Neutrophil (primary cell): ENCODE measurements at regions not wholly inside any gene's neighbourhood (a gene's known extent, or its start where the extent isn't known, plus 50 kb on each side); places are given as distances from the start of the nearest gene placed in this dataset.
"Not testable (repeated sequence)": the region's sequence is repeated elsewhere in the genome, so short reads cannot be mapped to it uniquely, and the experiment has no call there.

Experiments used
- H3K27ac ChIP-seq: fragments of 200-600 bp; sonication (generic); 2 replicates; pipeline ENCODE4 v1.5.1; 2016; ENCODE audit warnings: mild to moderate bottlenecking, moderate library complexity
- H3K27me3 ChIP-seq: fragments of 200-600 bp; sonication (generic); 2 replicates; pipeline ENCODE4 v1.6.0; 2016; ENCODE audit warnings: mild to moderate bottlenecking
- H3K36me3 ChIP-seq: fragments of 200-600 bp; sonication (generic); 2 replicates; pipeline ENCODE4 v1.5.1; 2017
- H3K4me1 ChIP-seq, 2 experiments: fragments of 200-600 bp in 1 of 2; sonication (generic) in 1 of 2; 1 replicate in 1 of 2; 2 replicates in 1 of 2; pipeline versions ENCODE4 v1.5.1 to v1.6.1; 2013 to 2016; ENCODE audit warnings: low read depth in 1 of 2, low read length in 1 of 2, mild to moderate bottlenecking in 1 of 2, moderate library complexity in 1 of 2; ENCODE audit not compliant: control insufficient read depth in 1 of 2, insufficient read depth in 1 of 2
- H3K4me3 ChIP-seq, 2 experiments: fragments of 200-600 bp in 1 of 2; sonication (generic) in 1 of 2; 1 replicate in 1 of 2; 2 replicates in 1 of 2; pipeline ENCODE4 v1.5.1; 2013 to 2016; ENCODE audit warnings: low read depth in 1 of 2, low read length in 1 of 2, mild to moderate bottlenecking in 1 of 2, moderate library complexity in 1 of 2
- H3K9me3 ChIP-seq: fragments of 200-600 bp; sonication (generic); 2 replicates; pipeline ENCODE4 v1.5.1; 2016
- CTCF ChIP-seq: fragments of 200-600 bp; sonication (generic); IDR thresholded peaks from 2 replicates; pipeline ENCODE4 v1.5.1; 2016; ENCODE audit warnings: antibody characterized with exemption

- no peak for TF ChIP-seq CTCF
- H3K36me3 ChIP-seq: no peaks in the 10 kb centered on the region
- H3K9me3 ChIP-seq: no peaks in the 10 kb centered on the region
- no peak overlapping the region for H3K27ac ChIP-seq
- H3K4me3 ChIP-seq: no peak overlapping the region
- no peaks in the 10 kb centered on the region for H3K4me1 ChIP-seq
- no peaks in the 10 kb centered on the region for H3K27me3 ChIP-seq
Measured at GRCh38 chr15:20376872-20377271, 164.7 kb downstream of the GOLGA6L6 start.

GRCh38 chr15:20372416-20372815, 169.2 kb downstream of the GOLGA6L6 start:
- H3K9me3 ChIP-seq, H3K27ac ChIP-seq, H3K27me3 ChIP-seq, H3K36me3 ChIP-seq, H3K4me3 ChIP-seq, H3K4me1 ChIP-seq: not testable (repeated sequence)

GRCh38 chr15:20369500-20369899, 172.1 kb downstream of the GOLGA6L6 start:
- no peaks in the 10 kb centered on the region for H3K27me3 ChIP-seq
- H3K9me3 ChIP-seq: no peaks in the 10 kb centered on the region

GRCh38 chr15:20368974-20369373, 172.6 kb downstream of the GOLGA6L6 start:
- H3K36me3 ChIP-seq: no peaks in the 10 kb centered on the region
- no peak overlapping the region for H3K27ac ChIP-seq
- H3K4me3 ChIP-seq: no peak overlapping the region
- TF ChIP-seq CTCF: no peak
- no peaks in the 10 kb centered on the region for H3K4me1 ChIP-seq
- H3K9me3 ChIP-seq: no peaks in the 10 kb centered on the region
- no peaks in the 10 kb centered on the region for H3K27me3 ChIP-seq

More at GRCh38 chr15:20369500-20369899, 172.1 kb downstream of the GOLGA6L6 start:
- H3K36me3 ChIP-seq: no peaks in the 10 kb centered on the region
- no peak for TF ChIP-seq CTCF
- H3K4me3 ChIP-seq: no peak overlapping the region
- no peak overlapping the region for H3K27ac ChIP-seq
- H3K4me1 ChIP-seq: no peaks in the 10 kb centered on the region

- Histone ChIP-seq H3K9me3 (no peaks in the 10 kb centered on the region), H3K27ac (no peak overlapping the region), H3K4me1 (no peaks in the 10 kb centered on the region), H3K36me3 (no peaks in the 10 kb centered on the region), H3K4me3 (no peak overlapping the region), H3K27me3 (no peaks in the 10 kb centered on the region)
- TF ChIP-seq CTCF: no peak
Measured at GRCh38 chr15:20367093-20367492, 174.5 kb downstream of the GOLGA6L6 start.

GRCh38 chr15:20363591-20363990, 178.0 kb downstream of the GOLGA6L6 start:
- not testable (repeated sequence) for H3K4me1 ChIP-seq, H3K27ac ChIP-seq, H3K4me3 ChIP-seq, H3K27me3 ChIP-seq, H3K36me3 ChIP-seq, H3K9me3 ChIP-seq

- TF ChIP-seq CTCF: no peak
- Histone ChIP-seq H3K27me3 (no peaks in the 10 kb centered on the region), H3K4me1 (no peaks in the 10 kb centered on the region), H3K36me3 (no peaks in the 10 kb centered on the region), H3K9me3 (no peaks in the 10 kb centered on the region), H3K4me3 (no peak overlapping the region), H3K27ac (no peak overlapping the region)
Measured at GRCh38 chr15:20361091-20361490, 180.5 kb downstream of the GOLGA6L6 start.
